ENCODE measurements at regions not wholly inside any gene's neighbourhood (a gene's known extent, or its start where the extent isn't known, plus 50 kb on each side); places are given as distances from the start of the nearest gene placed in this dataset.
"Not testable (repeated sequence)": the region's sequence is repeated elsewhere in the genome, so short reads cannot be mapped to it uniquely, and the experiment has no call there.

DNA sequence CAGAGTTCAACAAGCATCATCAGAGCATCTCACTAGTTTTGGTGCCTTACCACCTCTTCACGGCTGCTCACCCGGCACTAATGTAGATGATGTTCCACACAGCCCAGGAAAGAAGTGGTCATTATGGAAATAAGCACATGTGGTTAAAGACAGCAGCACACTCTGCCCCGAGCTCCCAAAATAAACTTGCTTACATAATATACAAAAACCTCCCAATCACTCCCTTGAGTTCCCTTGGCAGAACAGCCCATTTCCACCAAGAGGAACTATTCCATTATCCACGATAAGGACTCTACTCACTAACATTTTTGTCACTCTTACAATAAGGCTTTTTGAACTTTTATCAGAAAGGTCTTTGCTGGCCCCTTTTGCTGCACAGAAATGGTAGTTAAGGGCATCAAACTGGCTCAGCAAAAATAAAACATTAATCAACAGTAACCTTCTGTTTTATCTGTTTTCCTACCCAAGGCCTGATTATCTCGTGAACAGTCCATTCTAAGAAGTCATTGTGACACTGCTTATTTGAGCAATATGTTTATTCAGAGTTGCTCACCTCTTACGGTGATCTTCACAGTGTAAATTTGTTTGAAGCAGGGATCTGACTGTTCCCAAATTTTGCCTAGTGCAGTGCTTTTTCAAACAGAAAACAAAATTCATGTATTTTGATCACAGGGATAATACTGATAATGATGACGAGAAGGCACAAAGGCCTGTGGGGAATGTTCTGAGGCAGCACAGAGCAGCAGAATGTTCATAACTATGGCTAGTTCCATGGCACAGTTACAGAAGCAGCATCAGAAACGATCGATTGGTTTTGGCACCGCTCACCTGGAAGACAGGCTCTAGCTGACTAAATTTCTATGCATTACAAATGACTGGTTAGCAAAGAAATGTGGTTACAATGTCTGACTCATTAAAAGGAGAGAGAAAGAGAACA lies 399.8 kb upstream of the PIK3R1 start:
- DNase-seq (ENCODE audit: low read depth in 2 of 2): peak in 1 of 2 experiments; percentile 22

DNA sequence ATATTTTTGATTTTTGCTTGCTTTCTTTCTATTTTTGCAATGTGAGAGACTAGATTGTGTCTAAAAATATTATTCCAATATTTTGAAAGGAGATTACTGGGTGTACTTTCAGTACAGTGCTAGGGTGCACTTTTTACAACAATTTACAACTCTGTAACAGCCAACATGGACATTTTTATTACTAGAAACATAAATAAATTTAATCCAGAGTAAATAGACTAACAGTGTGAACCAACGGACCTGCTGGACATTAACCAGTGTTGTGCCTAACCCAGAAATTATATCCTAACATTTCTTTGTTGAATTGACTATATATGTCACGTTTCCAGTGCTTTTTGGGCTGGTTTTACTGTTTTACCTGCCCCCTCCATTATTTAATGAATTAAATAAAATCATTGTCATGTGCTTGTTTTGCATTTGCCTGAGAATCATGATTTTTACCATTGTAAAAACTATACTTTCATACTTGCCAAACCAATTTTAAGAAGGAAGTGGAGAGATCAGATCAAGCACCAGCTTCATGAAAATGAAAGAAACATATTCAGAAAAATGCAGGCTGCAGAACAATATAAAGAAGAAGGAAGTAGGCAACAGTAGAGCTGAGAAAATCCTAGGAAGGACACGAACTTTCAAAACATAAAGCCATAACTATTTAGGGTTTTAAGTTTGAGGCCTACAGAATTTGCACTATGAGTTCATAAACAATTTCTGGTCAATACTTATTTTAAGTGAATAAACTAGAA lies 400.8 kb upstream of the PIK3R1 start:
- DNase-seq (ENCODE audit: low read depth in 2 of 2): no peak

DNA sequence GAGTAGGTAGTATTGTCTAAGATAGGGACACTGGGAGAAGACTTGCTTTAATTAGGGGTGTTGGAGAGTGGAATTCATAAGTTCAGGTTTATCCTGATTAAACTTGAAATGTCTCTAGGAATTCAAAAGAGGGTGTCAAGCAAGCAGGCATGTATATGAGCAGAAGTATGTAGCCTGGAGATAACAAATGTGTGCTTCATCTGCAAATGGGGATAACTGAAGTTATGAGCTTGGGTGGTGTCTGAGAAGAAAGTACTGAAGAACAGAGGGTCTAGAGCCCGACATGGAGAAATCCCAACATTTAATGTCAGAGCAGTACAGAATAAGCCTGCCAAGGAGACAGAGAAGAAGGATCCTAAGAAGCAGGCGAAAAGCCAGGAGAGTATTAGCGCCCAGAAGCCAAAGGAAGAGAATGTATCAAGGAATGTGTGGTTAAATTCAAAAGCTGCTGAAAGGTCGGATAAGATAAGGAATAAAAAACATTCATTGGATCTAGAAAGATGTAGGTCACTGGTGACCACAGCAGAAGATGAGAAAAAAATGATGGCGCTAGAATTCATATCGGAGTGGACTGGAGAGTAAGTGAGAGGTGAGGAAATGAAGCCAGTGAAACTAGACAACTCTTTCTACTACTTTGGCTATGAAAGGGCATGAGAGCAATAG lies 401.5 kb upstream of the PIK3R1 start:
- no peak for DNase-seq (ENCODE audit: low read depth in 2 of 2)

DNA sequence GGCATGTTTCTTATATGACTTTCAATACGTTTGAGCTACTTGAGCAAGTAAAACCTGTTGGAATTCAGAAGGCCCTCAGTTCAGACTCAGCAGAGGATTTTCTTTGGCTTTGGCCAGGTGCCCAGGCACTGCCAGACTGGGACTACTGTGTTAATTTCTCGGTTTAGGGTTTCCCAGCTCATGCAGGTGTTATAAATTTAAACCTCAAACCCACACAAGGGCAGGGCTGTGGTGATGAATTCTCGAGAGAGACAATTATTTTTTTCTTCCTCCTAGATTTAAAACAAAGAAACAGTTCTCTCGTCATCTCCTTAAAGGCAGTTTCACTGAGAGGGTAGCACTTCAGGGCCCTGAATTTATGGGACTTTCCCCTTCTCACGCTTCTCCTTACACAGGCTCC lies 406.0 kb upstream of the PIK3R1 start:
- DNase-seq (ENCODE audit: low read depth in 2 of 2): no peak

DNA sequence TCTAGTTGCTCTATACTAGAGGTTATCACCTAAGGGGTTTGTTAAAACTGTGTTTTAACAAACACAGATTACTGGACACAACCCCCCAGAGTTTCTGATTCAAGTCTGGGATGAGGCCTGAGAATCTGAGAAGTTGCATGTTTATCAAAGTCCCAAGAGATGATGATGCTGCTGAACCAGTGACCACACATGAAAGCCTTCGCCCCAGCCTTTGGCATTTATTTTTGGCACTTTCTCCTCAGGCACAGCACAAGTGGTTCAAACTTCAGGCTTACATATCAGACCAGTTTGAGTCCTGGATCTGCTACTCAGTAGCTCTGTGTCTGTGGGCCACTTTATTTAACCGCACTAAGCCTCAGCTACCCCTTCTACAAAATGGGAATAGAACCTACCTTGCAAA lies 407.2 kb upstream of the PIK3R1 start:
- DNase-seq (ENCODE audit: low read depth in 2 of 2): no peak

DNA sequence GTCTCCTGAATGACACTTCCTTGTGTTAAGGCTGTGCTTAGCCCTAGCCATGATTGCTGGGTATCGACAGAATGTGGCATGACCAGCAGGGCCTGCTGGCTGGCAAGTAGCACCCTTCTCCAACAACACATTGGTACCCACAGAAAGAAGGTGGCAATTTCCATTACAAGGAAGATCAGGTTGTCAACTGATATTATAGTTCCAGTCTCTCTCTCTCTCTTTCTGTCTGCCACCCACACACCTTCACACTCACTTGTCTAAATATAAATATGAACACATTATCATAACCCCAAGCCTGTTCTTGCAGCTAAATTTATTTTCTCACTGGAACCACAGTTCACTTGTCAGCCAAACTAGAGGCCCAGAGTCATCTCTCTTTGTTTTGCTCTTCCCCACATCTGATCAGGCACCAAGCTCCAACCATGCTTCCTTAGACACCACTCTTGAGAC lies 408.1 kb upstream of the PIK3R1 start:
- DNase-seq (ENCODE audit: low read depth in 2 of 2): no peak

DNA sequence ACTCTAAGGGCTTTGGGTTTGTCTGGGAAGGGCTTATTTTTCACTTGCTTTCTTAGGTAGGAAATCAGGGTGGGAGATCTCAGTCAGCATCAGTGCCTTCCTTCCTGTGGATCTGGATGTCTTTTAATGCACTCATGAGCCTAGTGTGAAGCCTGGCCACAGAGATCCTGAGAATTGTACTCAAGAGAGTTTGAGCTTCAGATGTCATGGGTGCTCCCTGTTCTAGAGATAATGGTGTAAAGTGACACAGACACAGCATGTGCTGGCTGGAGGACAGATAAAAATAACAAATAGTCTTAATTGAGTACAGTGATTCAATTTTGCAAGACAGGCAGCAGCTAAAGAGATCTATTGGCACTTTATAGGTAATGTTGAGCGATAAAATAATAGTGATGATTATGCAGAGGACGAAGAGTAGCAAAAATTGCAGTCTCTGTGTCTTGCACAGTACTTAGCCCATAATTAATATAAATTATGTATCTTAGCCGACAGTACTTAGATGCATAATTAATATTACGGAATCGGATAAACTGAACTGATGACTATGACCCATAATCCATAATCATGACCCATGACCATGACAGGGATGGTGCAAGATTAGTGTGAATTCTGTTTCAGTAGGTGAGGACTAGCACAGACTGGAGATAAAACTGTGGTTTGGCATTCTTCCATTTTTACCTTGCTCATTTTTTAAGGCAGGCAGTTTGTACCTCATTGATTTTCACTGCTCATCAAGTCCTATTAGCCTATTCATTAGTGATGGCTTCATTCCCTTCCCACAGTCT lies 408.7 kb upstream of the PIK3R1 start:
- no peak for DNase-seq (ENCODE audit: low read depth in 2 of 2)

DNA sequence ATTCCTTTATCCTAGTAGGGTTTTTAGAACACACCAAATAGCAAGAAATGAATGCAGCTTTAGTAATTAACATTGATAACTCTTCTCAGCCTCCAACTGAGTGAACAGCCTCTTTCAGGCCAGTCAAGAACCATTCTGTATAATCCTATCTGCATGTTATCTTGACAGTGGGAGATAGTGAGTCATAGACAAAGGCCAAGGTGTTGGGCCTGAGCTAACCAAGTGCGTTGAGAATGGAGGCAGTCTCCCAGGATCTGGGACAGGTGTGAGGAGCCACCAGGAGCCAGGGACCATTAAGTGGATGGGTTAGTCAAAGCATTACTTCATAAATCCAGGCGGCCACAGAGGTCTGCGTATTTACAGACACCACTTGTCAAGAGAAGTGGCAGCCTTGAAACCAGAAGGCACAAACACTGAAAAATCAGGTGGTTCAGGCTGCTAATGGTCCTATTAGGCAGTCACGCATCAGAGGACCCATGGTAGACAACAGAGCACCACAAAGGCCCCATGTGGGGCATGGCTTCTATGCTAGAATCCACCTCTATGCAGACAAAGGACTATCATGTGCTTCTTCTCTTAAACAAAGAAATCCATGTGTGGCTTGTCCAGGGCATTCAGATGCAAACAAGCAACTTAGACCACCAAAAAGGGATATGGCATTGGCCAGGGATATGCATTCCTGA lies 409.7 kb upstream of the PIK3R1 start:
- DNase-seq (ENCODE audit: low read depth in 2 of 2): no peak

DNA sequence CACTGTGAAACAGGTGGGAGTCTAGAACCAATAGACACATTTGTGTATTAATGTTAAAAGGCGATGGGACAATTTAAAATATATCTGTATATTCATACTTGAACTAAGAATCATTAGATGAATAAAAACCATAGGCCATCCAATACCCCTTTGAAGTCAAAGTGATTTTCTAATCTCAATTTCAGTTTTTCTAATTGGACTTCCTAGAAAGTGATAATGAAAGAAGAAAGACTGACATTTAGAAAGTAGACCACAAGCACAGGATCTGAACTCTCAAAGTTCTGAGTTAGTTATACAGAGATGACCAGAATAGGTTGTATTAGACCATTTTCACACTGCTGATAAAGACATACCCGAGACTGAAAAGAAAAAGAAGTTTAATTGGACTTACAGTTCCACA lies 412.8 kb upstream of the PIK3R1 start:
- DNase-seq (ENCODE audit: low read depth in 2 of 2): no peak

DNA sequence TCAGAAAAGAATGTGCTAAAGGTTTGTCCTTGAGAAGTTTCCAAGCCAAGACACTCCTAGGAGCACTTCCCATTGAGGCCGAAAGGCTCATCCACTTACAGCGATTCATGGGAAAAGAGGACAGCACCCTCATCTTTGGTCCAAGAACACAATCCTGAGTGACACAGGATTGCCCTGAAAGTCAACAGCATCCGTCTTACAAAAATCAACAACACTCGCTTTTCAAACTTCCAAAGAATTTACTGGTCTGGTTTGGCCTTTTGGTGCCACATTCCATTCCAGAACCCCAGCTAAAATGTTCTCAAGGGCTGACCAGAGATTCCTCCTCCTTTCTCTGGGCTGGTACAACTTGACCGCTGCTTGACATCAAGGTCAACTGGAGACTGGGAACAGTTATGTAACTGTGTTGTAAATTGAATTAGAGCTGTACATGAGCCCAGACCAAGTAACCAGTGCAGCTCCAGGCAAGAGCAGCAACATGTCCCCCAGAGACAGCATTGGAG lies 415.8 kb upstream of the PIK3R1 start:
- DNase-seq (ENCODE audit: low read depth in 2 of 2): no peak

DNA sequence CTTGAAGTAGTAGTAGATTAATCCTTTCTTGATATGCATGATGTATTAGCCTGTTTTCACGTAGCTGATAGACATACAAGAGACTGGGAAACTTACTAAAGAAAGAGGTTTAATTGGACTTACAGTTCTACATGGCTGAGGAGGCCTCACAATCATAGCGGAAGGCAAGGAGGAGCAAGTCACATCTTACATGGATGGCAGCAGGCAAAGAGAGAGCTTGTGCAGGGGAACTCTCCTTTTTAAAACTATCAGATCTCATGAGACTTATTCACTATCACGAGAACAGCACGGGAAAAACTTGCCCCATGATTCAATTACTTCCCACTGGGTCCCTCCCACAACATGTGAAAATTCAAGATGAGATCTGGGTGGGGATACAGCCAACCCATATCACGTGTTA lies 417.1 kb upstream of the PIK3R1 start:
- not testable (repeated sequence) for DNase-seq (ENCODE audit: low read depth in 2 of 2)

DNA sequence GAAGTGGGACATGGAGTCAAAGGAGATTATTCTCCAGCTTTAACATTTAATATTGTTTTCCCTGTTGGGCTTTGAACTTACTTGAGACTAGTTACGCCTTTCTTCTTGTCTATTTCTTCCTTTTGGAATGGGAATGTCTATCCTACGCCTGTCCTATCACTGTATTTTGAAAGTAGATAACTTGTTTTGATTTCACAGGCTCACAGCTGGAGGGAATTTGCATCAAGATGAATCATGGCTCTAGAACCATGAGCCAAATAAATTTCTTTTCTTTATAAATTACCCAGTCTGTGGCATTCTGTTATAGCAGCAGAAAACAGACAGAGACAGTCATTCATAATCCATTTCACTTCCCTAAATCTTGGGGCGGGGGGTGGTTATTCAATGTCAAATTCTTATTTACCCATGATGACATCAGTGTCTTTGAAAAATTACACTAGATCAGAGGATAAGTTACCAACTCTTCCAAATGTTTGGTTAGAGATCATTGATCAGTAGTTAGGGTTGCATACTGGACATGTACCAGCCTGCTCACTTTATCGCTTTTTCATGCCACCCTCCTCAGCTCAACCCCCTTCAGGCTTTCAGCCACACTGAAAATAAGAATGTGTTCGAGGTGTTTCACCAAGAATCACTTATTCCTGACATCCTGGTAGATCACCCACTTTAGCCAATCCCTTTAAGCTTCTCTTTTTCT lies 419.6 kb upstream of the PIK3R1 start:
- no peak for DNase-seq (ENCODE audit: low read depth in 2 of 2)

DNA sequence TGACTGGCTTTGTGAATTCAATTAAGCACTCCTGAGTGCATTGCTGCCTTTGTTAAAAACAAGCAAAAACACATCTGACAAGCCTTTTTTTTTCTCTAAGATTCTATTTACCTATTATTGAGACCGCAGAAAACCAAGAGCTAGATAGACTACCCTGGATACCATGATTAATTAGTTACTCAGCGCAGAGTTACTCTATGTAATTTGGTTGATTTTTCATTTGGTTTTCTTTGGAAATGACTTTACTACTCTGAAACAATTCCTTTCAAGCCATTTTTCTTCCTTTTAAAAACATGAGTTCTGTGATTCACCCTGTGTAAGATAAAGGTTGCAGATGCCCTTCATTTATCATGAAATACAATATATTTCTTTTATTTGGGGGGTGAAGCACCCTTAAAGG lies 421.6 kb upstream of the PIK3R1 start:
- DNase-seq (ENCODE audit: low read depth in 2 of 2): no peak

DNA sequence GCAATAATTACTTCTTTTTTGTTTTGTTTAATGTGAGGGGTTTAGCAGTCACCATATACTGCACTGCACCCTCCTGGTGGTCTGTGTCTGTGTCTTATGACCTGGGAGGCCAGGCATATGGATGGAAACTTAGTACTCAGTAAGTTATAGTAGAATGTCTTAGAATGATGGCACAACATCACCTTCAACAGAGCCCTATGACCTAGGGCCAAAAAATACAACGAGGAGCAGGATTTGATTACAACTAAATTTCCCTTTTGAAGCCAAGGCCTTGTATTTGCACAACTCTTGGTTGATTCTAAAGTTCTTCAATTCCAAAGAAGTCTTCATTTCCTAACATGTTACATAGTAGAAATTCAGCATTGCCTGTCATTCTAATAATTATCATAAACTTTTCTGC lies 422.1 kb upstream of the PIK3R1 start:
- DNase-seq (ENCODE audit: low read depth in 2 of 2): no peak

DNA sequence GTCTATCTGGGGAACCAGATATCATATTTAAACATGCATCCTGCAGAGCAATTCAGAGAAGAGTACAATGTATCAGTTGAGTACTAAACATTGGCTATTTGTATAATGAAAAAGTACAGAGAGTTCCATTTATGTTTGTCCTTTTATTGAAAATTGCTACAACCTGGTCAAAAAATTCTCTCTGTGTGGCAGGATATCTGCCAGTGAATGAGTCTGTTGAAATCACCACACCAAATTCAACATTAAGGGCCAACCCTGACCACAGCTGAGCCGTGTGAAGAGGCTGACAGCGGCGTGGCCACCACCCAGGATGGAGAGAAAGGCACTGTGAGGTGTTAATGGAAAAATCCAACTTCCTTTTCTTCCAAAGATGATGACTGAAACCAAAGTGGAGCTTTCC lies 422.7 kb upstream of the PIK3R1 start:
- DNase-seq (ENCODE audit: low read depth in 2 of 2): no peak

DNA sequence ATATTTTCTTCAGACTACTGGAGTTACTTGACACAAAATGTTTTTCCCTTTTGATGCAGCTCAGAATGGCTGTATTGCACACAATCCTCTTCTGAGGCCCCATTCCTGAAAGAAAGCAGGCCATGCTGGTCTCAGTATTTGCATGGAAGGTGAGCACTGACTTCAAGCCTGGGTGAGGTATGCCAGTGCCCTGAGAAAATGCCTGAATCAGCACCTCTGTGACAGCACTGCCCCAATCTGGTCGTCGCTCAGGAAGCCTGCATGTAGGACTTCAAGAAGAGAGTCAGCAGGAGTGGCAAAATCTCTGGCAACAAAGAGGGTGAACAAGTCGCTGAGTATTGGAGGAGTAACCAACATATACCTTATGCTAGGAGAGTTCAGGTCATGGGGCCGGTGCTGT lies 425.2 kb upstream of the PIK3R1 start:
- DNase-seq (ENCODE audit: low read depth in 2 of 2): no peak

DNA sequence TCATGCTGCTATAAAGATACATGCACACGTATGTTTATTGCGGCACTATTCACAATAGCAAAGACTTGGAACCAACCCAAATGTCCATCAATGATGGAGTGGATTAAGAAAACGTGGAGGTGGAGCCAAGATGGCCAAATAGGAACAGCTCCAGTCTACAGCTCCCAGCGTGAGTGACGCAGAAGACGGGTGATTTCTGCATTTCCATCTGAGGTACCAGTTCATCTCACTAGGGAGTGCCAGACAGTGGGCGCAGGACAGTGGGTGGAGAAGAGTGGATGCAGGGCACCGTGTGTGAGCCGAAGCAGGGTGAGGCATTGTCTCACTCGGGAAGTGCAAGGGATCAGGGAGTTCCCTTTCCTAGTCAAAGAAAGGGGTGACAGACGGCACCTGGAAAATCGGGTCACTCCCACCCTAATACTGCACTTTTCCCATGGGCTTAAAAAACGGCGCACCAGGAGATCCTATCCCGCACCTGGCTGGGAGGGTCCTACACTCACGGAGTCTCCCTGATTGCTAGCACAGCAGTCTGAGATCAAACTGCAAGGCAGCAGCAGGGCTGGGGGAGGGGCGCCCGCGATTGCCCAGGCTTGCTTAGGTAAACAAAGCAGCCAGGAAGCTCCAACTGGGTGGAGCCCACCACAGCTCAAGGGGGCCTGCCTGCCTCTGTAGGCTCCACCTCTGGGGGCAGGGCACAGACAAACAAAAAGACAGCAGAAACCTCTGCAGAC lies 435.5 kb upstream of the PIK3R1 start:
- DNase-seq (ENCODE audit: low read depth in 2 of 2): not testable (repeated sequence)

DNA sequence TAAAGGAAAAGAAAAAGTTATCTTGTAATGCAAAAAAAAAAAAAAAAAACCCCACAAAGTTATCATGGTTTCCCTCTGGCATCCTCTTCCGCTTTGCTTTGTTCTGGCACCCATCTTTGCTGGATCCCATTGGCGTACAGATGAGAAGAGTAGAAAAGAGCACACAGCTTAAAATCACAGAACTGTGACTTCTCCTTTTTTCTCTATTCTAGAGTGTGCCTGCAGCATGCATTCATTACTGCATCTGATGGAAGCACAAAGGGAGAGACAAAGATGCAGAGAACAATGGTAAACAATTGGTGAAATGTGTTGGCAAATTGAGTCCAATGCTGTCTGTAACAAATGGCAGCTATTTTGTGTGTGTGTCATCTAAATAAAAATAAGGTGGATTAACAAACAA lies 440.8 kb upstream of the PIK3R1 start:
- no peak for DNase-seq (ENCODE audit: low read depth in 2 of 2)

DNA sequence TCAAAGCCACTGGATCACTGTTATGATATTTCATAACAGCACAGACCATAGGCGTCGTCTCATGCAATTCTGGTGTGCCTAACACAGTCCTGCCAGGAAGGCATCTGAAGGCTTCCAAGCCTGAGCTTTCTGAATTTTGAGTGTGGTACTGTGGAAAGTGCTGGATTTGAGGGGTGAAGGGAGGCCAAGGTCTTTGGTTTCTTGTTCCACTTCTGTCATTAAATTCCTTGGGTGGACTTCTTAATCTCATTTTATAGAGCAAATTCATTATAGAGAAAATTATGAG lies 441.3 kb upstream of the PIK3R1 start:
- DNase-seq (ENCODE audit: low read depth in 2 of 2): no peak

Measured in fibroblast of skin of left quadriceps (primary cell).